GM12878 (cell line): ENCODE measurements at regions not wholly inside any gene's neighbourhood (a gene's known extent, or its start where the extent isn't known, plus 50 kb on each side); places are given as distances from the start of the nearest gene placed in this dataset.

Source experiments
- ATAC-seq: fragments of 200-7000 bp; cut with Tn5 transposase; 3 replicates; pipeline ENCODE4 v1.9.1; 2020; ENCODE audit warnings: mild to moderate bottlenecking, moderate library complexity
- BruUV-seq: library from RNA; stranded (reverse); fragments of 400-500 nt; replicated peaks from 2 replicates; lab custom pipeline; 2021; lab: Mats Ljungman, UMichigan
- CTCF ChIA-PET: fragments of 300-600 bp; sonication (Branson Sonifier 250); formaldehyde crosslinking; extraction: SDS; loops from one replicate; lab custom pipeline; 2021; ENCODE audit warnings: inconsistent platforms; lab: Yijun Ruan, JAX
- POLR2A ChIA-PET: fragments of 350-600 bp; formaldehyde crosslinking; extraction: SDS; loops from one replicate; lab custom pipeline; 2021; ENCODE audit warnings: inconsistent platforms; lab: Charles Lee
- RAD21 ChIA-PET: fragments of 300-600 bp; sonication (Branson Sonifier 250); formaldehyde crosslinking; loops from one replicate; lab custom pipeline; 2023; ENCODE audit warnings: antibody characterized with exemption; ENCODE audit not compliant: unreplicated experiment; lab: Charles Lee
- SMC1A ChIA-PET: fragments of 300-600 bp; sonication (Branson Sonifier 250); formaldehyde crosslinking; loops from one replicate; lab custom pipeline; 2023; ENCODE audit not compliant: unreplicated experiment, uncharacterized antibody; lab: Charles Lee
- DNase-seq: peaks from one replicate; pipeline ENCODE4 v3.0.0-alpha.2; 2011; ENCODE audit warnings: low read depth, low spot score
- FAIRE-seq: peaks from 3 replicates; lab custom pipeline; 2011; peaks lifted over from hg19 to GRCh38; lab: Jason Lieb, UNC
- H2AFZ ChIP-seq: 2 replicates; pipeline ENCODE4 v1.6.0; 2011; ENCODE audit warnings: low read depth, low read length, control low read depth; ENCODE audit not compliant: control insufficient read depth
- H3K27ac ChIP-seq: 2 replicates; pipeline ENCODE4 v1.5.1; 2011; ENCODE audit warnings: control low read depth; ENCODE audit not compliant: control insufficient read depth, insufficient read depth
- H3K27me3 ChIP-seq, 2 experiments: replicated peaks in 1 of 2; 2 replicates each; pipeline versions ENCODE4 v1.6.0 to v1.6.1; 2011; ENCODE audit warnings: low read length in 1 of 2; ENCODE audit not compliant: control insufficient read depth in 2 of 2, insufficient read depth in 2 of 2
- H3K36me3 ChIP-seq, 2 experiments: 2 replicates each; pipeline ENCODE4 v1.5.1; 2011; ENCODE audit warnings: low read length in 1 of 2; ENCODE audit not compliant: control insufficient read depth in 2 of 2, insufficient read depth in 2 of 2
- H3K4me1 ChIP-seq: 2 replicates; pipeline ENCODE4 v1.6.1; 2011; ENCODE audit warnings: mild to moderate bottlenecking, low read length, moderate library complexity, mixed read lengths; ENCODE audit not compliant: control insufficient read depth, insufficient read depth
- H3K4me2 ChIP-seq: 2 replicates; pipeline ENCODE4 v1.6.0; 2011; ENCODE audit warnings: control low read depth; ENCODE audit not compliant: control insufficient read depth, insufficient read depth
- H3K4me3 ChIP-seq: fragments of 200-600 bp; sonication (generic); 2 replicates; pipeline ENCODE4 v1.5.1; 2016
- H3K79me2 ChIP-seq: 2 replicates; pipeline ENCODE4 v1.6.0; 2011; ENCODE audit warnings: low read length; ENCODE audit not compliant: control insufficient read depth, insufficient read depth
- H3K9ac ChIP-seq: 2 replicates; pipeline ENCODE4 v1.8.0; 2011; ENCODE audit warnings: low read length, control low read depth, mixed read lengths; ENCODE audit not compliant: control insufficient read depth, insufficient read depth
- H3K9me3 ChIP-seq: replicated peaks from 3 replicates; pipeline ENCODE4 v1.5.1; 2011; ENCODE audit warnings: mild to moderate bottlenecking, low read length; ENCODE audit not compliant: control insufficient read depth, insufficient read depth
- H4K20me1 ChIP-seq: 2 replicates; pipeline ENCODE4 v1.6.0; 2011; ENCODE audit not compliant: control insufficient read depth, insufficient read depth
- BMI1 ChIP-seq: fragments of 450-650 bp; IDR thresholded peaks from 2 replicates; pipeline ENCODE4 v1.6.1; 2016; ENCODE audit warnings: mild to moderate bottlenecking, moderate library complexity, borderline replicate concordance
- CHD1 ChIP-seq: IDR thresholded peaks from 2 replicates; pipeline ENCODE4 v1.6.1; 2012; ENCODE audit warnings: low read depth, low read length, improper control_type of control experiment
- JUND ChIP-seq: IDR thresholded peaks from 2 replicates; pipeline ENCODE4 v1.6.1; 2012; ENCODE audit warnings: low read depth, mild to moderate bottlenecking, low read length, improper control_type of control experiment, moderate library complexity
- KDM1A ChIP-seq: fragments of 200-600 bp; sonication (generic); IDR thresholded peaks from 2 replicates; pipeline ENCODE4 v1.6.1; 2016; ENCODE audit warnings: borderline replicate concordance
- POU2F2 ChIP-seq: IDR thresholded peaks from 3 replicates; pipeline ENCODE4 v1.6.1; 2011; ENCODE audit warnings: low read depth, mild to moderate bottlenecking, low read length, borderline replicate concordance
- TAF1 ChIP-seq: IDR thresholded peaks from 2 replicates; pipeline ENCODE4 v1.6.1; 2011; ENCODE audit warnings: mild to moderate bottlenecking, low read depth, low read length, borderline replicate concordance
- TARDBP ChIP-seq: IDR thresholded peaks from 2 replicates; pipeline ENCODE4 v1.6.1; 2016; ENCODE audit warnings: borderline replicate concordance
- WGBS: methylation state at CpG from one replicate; pipeline ENCODE4 v1.1.6; 2016; ENCODE audit warnings: low lambda C conversion rate; ENCODE audit not compliant: insufficient replicate concordance, insufficient coverage; ENCODE audit errors: missing lambda C conversion rate; 5-methylcytosine and 5-hydroxymethylcytosine counted together
- in situ Hi-C: fragments of 300-500 bp; cut with MboI; formaldehyde crosslinking; loops from 9 replicates; pipeline ENCODE4 v1.14.3; 2018; ENCODE audit warnings: mixed read lengths
- intact Hi-C: fragments of 100-400 bp; cut with micrococcal nuclease; formaldehyde crosslinking; loops from one replicate; pipeline ENCODE4 v1.14.2; 2022; ENCODE audit not compliant: unreplicated experiment
- TF ChIP-seq, protein P1 (sequence below): fragments of 450-650 bp; IDR thresholded peaks from 2 replicates; pipeline ENCODE4 v1.6.1; 2017; ENCODE audit warnings: antibody characterized with exemption, mild to moderate bottlenecking, moderate library complexity
- TF ChIP-seq, protein P2 (sequence below): IDR thresholded peaks from 2 replicates; pipeline ENCODE4 v1.6.1; 2012; ENCODE audit warnings: improper control_type of control experiment, low read depth, low read length; ENCODE audit not compliant: insufficient replicate concordance
- TF ChIP-seq, protein P3 (sequence below): fragments of 450-650 bp; IDR thresholded peaks from 2 replicates; pipeline ENCODE4 v1.6.1; 2016; ENCODE audit warnings: mild to moderate bottlenecking, moderate library complexity, borderline replicate concordance

DNA sequence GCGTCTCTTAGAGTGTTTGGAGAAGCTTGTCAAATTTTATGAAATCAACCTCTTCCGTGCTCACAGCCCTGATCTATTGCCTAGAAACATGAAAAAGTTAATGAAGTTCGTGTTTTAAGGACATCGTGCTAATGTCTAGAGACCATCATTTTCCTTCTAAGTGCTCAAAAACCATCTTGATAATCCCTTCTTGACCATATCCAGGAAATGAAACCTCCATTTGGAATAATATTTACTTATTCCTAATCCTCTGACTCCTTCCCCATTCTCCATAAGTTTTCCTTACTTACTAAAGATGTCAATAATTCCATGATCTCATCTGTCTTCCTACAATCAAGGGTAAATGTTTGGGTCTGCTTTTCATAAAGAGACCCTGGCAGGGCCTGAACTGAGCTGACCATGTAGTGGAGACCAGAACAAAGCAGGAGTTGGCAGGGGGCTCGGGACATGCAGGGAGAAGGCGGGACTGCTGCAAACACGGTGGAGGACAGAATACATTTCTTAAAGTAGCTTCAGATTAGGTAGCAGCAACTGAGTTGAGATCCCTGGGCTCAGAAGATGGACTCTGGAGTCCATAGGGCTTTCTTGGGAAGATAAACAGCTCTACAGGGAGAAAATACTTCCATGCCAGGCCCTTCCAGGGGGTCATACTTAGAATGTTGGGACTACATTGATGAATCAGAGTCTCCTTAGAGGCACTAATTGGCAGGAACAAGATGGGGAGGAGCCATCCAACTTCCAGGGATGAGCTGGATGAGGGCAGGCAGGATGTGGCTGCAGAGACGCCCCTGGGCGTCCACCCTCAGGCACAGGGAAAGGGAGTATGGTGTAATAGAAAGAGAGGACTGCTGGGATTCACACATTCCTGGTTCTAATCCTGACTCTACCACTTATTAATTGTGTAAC, 100.7 kb downstream of the RIN2 start:
- intact Hi-C loops: no loop called here
- no peak overlapping the region for H3K9ac ChIP-seq
- H3K27me3 ChIP-seq: no peaks in the 10 kb centered on the region
- WGBS: 34% methylated on average over 9 of the region's 9 CpGs
- POLR2A ChIA-PET: no interaction called here
- no peak for DNase-seq
- no peaks in the 10 kb centered on the region for H3K36me3 ChIP-seq
- no peak overlapping the region for H3K4me3 ChIP-seq
- no peaks in the 10 kb centered on the region for H3K9me3 ChIP-seq
- no peaks in the 10 kb centered on the region for H3K79me2 ChIP-seq
- no peak overlapping the region for H2AFZ ChIP-seq
- no peaks in the 10 kb centered on the region for H3K4me1 ChIP-seq
- CTCF ChIA-PET: interaction anchor here (1.4 kb wide), 2 partner anchors 15 to 44 kb away, joined by 3 to 4 read pairs; no protein-coding TSS in a partner anchor
- no peak overlapping the region for H3K4me2 ChIP-seq
- no peak for FAIRE-seq
- BruUV-seq: no TSS peak
- no peak for ATAC-seq
- no peak overlapping the region for H3K27ac ChIP-seq
- no peak for TF ChIP-seq KDM1A
- no peak for TF ChIP-seq CHD1
- TF ChIP-seq, protein P1, sequence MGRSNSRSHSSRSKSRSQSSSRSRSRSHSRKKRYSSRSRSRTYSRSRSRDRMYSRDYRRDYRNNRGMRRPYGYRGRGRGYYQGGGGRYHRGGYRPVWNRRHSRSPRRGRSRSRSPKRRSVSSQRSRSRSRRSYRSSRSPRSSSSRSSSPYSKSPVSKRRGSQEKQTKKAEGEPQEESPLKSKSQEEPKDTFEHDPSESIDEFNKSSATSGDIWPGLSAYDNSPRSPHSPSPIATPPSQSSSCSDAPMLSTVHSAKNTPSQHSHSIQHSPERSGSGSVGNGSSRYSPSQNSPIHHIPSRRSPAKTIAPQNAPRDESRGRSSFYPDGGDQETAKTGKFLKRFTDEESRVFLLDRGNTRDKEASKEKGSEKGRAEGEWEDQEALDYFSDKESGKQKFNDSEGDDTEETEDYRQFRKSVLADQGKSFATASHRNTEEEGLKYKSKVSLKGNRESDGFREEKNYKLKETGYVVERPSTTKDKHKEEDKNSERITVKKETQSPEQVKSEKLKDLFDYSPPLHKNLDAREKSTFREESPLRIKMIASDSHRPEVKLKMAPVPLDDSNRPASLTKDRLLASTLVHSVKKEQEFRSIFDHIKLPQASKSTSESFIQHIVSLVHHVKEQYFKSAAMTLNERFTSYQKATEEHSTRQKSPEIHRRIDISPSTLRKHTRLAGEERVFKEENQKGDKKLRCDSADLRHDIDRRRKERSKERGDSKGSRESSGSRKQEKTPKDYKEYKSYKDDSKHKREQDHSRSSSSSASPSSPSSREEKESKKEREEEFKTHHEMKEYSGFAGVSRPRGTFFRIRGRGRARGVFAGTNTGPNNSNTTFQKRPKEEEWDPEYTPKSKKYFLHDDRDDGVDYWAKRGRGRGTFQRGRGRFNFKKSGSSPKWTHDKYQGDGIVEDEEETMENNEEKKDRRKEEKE: no peak
- TF ChIP-seq POU2F2: no peak
- TF ChIP-seq BMI1: no peak
- TF ChIP-seq TAF1: no peak
- TF ChIP-seq, protein P2, sequence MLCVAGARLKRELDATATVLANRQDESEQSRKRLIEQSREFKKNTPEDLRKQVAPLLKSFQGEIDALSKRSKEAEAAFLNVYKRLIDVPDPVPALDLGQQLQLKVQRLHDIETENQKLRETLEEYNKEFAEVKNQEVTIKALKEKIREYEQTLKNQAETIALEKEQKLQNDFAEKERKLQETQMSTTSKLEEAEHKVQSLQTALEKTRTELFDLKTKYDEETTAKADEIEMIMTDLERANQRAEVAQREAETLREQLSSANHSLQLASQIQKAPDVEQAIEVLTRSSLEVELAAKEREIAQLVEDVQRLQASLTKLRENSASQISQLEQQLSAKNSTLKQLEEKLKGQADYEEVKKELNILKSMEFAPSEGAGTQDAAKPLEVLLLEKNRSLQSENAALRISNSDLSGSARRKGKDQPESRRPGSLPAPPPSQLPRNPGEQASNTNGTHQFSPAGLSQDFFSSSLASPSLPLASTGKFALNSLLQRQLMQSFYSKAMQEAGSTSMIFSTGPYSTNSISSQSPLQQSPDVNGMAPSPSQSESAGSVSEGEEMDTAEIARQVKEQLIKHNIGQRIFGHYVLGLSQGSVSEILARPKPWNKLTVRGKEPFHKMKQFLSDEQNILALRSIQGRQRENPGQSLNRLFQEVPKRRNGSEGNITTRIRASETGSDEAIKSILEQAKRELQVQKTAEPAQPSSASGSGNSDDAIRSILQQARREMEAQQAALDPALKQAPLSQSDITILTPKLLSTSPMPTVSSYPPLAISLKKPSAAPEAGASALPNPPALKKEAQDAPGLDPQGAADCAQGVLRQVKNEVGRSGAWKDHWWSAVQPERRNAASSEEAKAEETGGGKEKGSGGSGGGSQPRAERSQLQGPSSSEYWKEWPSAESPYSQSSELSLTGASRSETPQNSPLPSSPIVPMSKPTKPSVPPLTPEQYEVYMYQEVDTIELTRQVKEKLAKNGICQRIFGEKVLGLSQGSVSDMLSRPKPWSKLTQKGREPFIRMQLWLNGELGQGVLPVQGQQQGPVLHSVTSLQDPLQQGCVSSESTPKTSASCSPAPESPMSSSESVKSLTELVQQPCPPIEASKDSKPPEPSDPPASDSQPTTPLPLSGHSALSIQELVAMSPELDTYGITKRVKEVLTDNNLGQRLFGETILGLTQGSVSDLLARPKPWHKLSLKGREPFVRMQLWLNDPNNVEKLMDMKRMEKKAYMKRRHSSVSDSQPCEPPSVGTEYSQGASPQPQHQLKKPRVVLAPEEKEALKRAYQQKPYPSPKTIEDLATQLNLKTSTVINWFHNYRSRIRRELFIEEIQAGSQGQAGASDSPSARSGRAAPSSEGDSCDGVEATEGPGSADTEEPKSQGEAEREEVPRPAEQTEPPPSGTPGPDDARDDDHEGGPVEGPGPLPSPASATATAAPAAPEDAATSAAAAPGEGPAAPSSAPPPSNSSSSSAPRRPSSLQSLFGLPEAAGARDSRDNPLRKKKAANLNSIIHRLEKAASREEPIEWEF: no peak
- TF ChIP-seq JUND: no peak
- TF ChIP-seq, protein P3, sequence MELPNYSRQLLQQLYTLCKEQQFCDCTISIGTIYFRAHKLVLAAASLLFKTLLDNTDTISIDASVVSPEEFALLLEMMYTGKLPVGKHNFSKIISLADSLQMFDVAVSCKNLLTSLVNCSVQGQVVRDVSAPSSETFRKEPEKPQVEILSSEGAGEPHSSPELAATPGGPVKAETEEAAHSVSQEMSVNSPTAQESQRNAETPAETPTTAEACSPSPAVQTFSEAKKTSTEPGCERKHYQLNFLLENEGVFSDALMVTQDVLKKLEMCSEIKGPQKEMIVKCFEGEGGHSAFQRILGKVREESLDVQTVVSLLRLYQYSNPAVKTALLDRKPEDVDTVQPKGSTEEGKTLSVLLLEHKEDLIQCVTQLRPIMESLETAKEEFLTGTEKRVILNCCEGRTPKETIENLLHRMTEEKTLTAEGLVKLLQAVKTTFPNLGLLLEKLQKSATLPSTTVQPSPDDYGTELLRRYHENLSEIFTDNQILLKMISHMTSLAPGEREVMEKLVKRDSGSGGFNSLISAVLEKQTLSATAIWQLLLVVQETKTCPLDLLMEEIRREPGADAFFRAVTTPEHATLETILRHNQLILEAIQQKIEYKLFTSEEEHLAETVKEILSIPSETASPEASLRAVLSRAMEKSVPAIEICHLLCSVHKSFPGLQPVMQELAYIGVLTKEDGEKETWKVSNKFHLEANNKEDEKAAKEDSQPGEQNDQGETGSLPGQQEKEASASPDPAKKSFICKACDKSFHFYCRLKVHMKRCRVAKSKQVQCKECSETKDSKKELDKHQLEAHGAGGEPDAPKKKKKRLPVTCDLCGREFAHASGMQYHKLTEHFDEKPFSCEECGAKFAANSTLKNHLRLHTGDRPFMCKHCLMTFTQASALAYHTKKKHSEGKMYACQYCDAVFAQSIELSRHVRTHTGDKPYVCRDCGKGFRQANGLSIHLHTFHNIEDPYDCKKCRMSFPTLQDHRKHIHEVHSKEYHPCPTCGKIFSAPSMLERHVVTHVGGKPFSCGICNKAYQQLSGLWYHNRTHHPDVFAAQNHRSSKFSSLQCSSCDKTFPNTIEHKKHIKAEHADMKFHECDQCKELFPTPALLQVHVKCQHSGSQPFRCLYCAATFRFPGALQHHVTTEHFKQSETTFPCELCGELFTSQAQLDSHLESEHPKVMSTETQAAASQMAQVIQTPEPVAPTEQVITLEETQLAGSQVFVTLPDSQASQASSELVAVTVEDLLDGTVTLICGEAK: no peak
- TF ChIP-seq TARDBP: no peak
- SMC1A ChIA-PET: interaction anchor here (0.6 to 2.1 kb wide), 4 partner anchors 9 to 96 kb away, joined by 3 to 10 read pairs (median 3); no protein-coding TSS in a partner anchor
- no peaks in the 10 kb centered on the region for H4K20me1 ChIP-seq
- in situ Hi-C loops: no loop called here
- RAD21 ChIA-PET: no interaction called here
